MM.1S (cell line): ENCODE measurements at regions not wholly inside any gene's neighbourhood (a gene's known extent, or its start where the extent isn't known, plus 50 kb on each side); places are given as distances from the start of the nearest gene placed in this dataset.

Source experiments
- DNase-seq: peaks from one replicate; pipeline ENCODE4 v3.0.0-alpha.2; 2015
- H2AFZ ChIP-seq: fragments of 300-600 bp; sonication (generic); 2 replicates; pipeline ENCODE4 v1.6.0; 2016; ENCODE audit warnings: antibody characterized with exemption, low read length
- H3F3A ChIP-seq: fragments of 300-600 bp; sonication (generic); 2 replicates; pipeline ENCODE4 v1.6.1; 2016; ENCODE audit warnings: mild to moderate bottlenecking, antibody characterized with exemption, low read length, moderate library complexity, mixed read lengths; ENCODE audit not compliant: insufficient read depth
- H3K27ac ChIP-seq: fragments of 300-600 bp; sonication (generic); 2 replicates; pipeline ENCODE4 v1.5.1; 2016; ENCODE audit warnings: mild to moderate bottlenecking, low read length
- H3K27me3 ChIP-seq: fragments of 300-600 bp; sonication (generic); replicated peaks from 2 replicates; pipeline ENCODE4 v1.6.0; 2016; ENCODE audit warnings: low read length; ENCODE audit not compliant: insufficient read depth
- H3K36me3 ChIP-seq: fragments of 300-600 bp; sonication (generic); replicated peaks from 2 replicates; pipeline ENCODE4 v1.6.1; 2016; ENCODE audit warnings: mild to moderate bottlenecking, low read length, mixed read lengths; ENCODE audit not compliant: insufficient read depth
- H3K4me1 ChIP-seq: fragments of 300-600 bp; sonication (generic); 2 replicates; pipeline ENCODE4 v1.6.1; 2016; ENCODE audit warnings: low read length, mixed read lengths
- H3K4me2 ChIP-seq: fragments of 300-600 bp; sonication (generic); 2 replicates; pipeline ENCODE4 v1.6.0; 2016; ENCODE audit warnings: low read depth, low read length
- H3K4me3 ChIP-seq: fragments of 300-600 bp; sonication (generic); 2 replicates; pipeline ENCODE4 v1.5.1; 2016; ENCODE audit warnings: low read length, mixed read lengths
- H3K79me2 ChIP-seq: fragments of 300-600 bp; sonication (generic); 2 replicates; pipeline ENCODE4 v1.6.1; 2016; ENCODE audit warnings: mixed run types, low read length, mixed read lengths
- H3K9ac ChIP-seq: fragments of 300-600 bp; sonication (generic); 2 replicates; pipeline ENCODE4 v1.6.1; 2016; ENCODE audit warnings: low read length, mixed read lengths
- H3K9me2 ChIP-seq: fragments of 300-600 bp; sonication (generic); replicated peaks from 2 replicates; pipeline ENCODE4 v1.6.1; 2016; ENCODE audit warnings: mild to moderate bottlenecking, low read length, mixed read lengths; ENCODE audit not compliant: insufficient read depth
- H3K9me3 ChIP-seq: fragments of 300-600 bp; sonication (generic); replicated peaks from 2 replicates; pipeline ENCODE4 v1.6.1; 2016; ENCODE audit warnings: mild to moderate bottlenecking, low read length, mixed read lengths; ENCODE audit not compliant: insufficient read depth
- H4K20me1 ChIP-seq: fragments of 300-600 bp; sonication (generic); 2 replicates; pipeline ENCODE4 v1.6.1; 2016; ENCODE audit warnings: mild to moderate bottlenecking, low read length, moderate library complexity, mixed read lengths; ENCODE audit not compliant: insufficient read depth
- EZH2 ChIP-seq: fragments of 300-600 bp; sonication (generic); optimal IDR thresholded peaks from 2 replicates; pipeline ENCODE3; 2017; ENCODE audit warnings: low read depth, mild to moderate bottlenecking, antibody characterized with exemption, low read length, mixed read lengths
- EZH2phosphoT487 ChIP-seq: fragments of 300-600 bp; sonication (generic); IDR thresholded peaks from 2 replicates; pipeline ENCODE4 v1.6.1; 2018; ENCODE audit warnings: antibody characterized with exemption, low read length
- TF ChIP-seq, protein P1 (sequence below): fragments of 300-600 bp; sonication (generic); IDR thresholded peaks from 2 replicates; pipeline ENCODE4 v1.5.1; 2016; ENCODE audit warnings: antibody characterized with exemption, low read length, mixed read lengths

DNA sequence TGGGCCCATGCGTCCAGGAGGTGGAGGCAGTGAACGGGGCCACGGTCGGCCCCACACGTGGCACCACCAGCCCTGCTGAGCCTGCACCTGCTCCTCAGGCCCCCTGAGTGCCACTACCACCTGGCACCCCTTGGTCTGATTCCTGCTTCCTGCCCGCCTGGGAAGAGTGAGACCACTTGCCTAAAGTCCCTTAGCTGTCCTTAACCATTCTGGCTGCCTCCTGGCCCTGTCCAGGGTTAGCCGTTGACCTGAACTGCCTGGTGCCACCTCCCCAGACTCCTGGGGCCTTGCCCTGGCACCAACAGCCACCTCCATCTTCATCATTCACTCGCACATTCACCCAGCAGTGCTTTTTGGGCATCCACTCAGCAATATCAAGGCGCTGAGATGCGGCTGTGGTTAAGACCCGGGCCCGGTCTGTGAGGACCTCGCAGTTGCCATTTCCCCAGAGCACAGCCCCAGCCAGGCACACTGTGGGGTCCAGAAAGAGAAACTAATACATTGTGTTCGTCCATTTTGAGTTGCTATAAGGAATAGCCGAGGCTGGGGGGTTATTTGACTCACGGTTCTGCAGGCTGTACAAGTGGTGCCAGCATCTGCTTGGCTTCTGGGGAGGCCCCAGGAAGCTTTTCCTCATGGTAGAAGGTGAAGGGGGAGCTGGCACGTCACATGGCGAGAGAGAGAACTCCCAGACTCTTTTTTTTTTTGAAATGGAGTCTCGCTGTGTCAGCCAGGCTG is 318.4 kb downstream of the SEC14L1 start:
- Histone ChIP-seq H2AFZ (no peak overlapping the region), H3K9me3 (no peaks in the 10 kb centered on the region), H3K9ac (no peak overlapping the region), H3K4me3 (no peak overlapping the region), H3K79me2 (peaks cover 89% of the 10 kb centered on the region), H3K27me3 (no peaks in the 10 kb centered on the region), H3K27ac (no peak overlapping the region), H3K4me2 (no peak overlapping the region), H3K4me1 (no peaks in the 10 kb centered on the region), H3F3A (0 out of 2 replicates have a peak, but pooled peaks cover under 1% of the 10 kb centered on the region), H4K20me1 (no peaks in the 10 kb centered on the region), H3K36me3 (no peaks in the 10 kb centered on the region), H3K9me2 (no peaks in the 10 kb centered on the region)
- TF ChIP-seq EZH2phosphoT487, result no peak
- no peak for DNase-seq

DNA sequence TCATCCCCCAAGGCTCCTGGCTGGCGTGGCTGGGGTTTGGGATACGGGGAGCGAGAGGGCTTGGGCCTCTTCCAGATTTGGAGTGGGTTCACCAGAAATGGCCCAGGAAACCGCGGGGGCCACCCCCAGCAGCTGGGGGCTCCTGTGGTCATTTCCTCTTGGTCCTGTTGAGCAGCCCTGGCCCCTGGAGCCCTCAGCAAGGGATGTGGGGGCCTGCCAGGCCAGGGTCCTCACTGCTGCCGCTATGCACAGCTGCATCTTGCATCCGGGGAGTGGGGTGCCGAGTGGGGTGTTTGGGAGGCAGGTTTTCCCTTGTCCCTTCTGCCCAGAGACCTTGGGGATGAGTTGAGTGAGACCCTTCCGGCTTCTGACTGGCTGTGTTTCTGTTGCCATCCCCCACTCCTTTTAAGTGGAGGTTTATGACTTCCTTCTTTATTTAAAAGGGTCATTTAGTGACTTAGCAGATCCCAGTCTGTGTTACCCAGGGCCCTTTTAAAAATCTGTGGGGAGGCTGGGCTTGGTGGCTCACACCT is 319.8 kb downstream of the SEC14L1 start:
- Histone ChIP-seq H3K4me2 (no peak overlapping the region), H3K9ac (no peak overlapping the region), H3K27me3 (no peaks in the 10 kb centered on the region), H3K79me2 (peaks cover 77% of the 10 kb centered on the region), H3F3A (peaks cover 12% of the 10 kb centered on the region), H3K27ac (no peak overlapping the region), H3K4me3 (no peak overlapping the region), H3K9me2 (no peaks in the 10 kb centered on the region), H3K36me3 (no peaks in the 10 kb centered on the region), H3K4me1 (peaks cover 6% of the 10 kb centered on the region), H3K9me3 (no peaks in the 10 kb centered on the region), H4K20me1 (no peaks in the 10 kb centered on the region), H2AFZ (no peak overlapping the region)
- DNase-seq, result no peak
- TF ChIP-seq EZH2phosphoT487 (no peak), EZH2 (no peak)
- TF ChIP-seq, protein P1, sequence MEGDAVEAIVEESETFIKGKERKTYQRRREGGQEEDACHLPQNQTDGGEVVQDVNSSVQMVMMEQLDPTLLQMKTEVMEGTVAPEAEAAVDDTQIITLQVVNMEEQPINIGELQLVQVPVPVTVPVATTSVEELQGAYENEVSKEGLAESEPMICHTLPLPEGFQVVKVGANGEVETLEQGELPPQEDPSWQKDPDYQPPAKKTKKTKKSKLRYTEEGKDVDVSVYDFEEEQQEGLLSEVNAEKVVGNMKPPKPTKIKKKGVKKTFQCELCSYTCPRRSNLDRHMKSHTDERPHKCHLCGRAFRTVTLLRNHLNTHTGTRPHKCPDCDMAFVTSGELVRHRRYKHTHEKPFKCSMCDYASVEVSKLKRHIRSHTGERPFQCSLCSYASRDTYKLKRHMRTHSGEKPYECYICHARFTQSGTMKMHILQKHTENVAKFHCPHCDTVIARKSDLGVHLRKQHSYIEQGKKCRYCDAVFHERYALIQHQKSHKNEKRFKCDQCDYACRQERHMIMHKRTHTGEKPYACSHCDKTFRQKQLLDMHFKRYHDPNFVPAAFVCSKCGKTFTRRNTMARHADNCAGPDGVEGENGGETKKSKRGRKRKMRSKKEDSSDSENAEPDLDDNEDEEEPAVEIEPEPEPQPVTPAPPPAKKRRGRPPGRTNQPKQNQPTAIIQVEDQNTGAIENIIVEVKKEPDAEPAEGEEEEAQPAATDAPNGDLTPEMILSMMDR, result no peak

DNA sequence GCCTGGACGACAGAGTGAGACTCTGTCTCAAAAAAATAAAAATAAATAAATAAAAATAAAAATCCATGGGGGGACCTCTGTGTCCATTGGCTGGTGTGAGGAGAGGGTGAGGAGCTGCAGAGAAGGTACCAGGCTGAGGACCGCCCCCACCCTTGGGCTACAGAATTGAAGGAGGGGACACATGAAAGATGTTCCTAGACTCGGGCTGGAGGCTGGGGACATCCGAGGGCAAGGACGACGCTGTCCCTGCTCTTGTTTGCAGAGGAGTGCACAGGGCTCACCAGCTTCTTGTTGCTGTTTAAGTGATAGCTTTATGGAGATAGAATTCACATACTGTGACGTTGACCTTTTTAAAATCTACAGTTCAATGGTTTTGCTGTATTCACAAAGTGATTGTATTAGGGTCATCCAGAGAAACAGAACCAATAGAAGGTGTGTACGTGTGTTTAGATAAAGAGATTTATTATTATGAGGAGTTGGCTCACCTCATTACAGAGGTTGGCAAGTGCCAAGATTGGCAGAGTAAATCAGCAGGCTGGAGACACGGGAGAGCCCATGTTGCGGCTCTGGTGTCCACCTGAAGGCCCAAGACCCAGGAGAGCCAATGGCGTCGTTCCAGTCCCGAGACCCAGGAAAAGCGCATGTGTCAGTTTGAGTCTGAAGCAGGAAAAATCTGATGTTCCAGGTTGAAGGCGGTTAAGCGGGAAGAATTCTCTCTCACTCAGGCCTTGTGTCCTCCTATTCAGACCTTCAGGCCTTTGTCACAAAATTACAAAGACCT is 320.7 kb downstream of the SEC14L1 start:
- no peak overlapping the region for H3K27ac ChIP-seq
- 0 out of 2 replicates have a peak overlapping the region, but pooled peaks have one; percentile 13 for H3K4me2 ChIP-seq
- no peak for DNase-seq
- H3K4me1 ChIP-seq, result peaks cover 14% of the 10 kb centered on the region
- H2AFZ ChIP-seq, result no peak overlapping the region
- H3K9ac ChIP-seq, result no peak overlapping the region
- no peaks in the 10 kb centered on the region for H4K20me1 ChIP-seq
- peaks cover 12% of the 10 kb centered on the region for H3F3A ChIP-seq
- H3K4me3 ChIP-seq, result no peak overlapping the region
- H3K9me3 ChIP-seq, result no peaks in the 10 kb centered on the region
- H3K27me3 ChIP-seq, result no peaks in the 10 kb centered on the region
- H3K9me2 ChIP-seq, result no peaks in the 10 kb centered on the region
- no peak for TF ChIP-seq EZH2
- TF ChIP-seq EZH2phosphoT487, result no peak
- TF ChIP-seq, protein P1, result no peak
- H3K36me3 ChIP-seq, result no peaks in the 10 kb centered on the region
- H3K79me2 ChIP-seq, result peaks cover 78% of the 10 kb centered on the region
